IMR-90 (cell line): ENCODE measurements at regions not wholly inside any gene's neighbourhood (a gene's known extent, or its start where the extent isn't known, plus 50 kb on each side); places are given as distances from the start of the nearest gene placed in this dataset.

Source experiments
- CEBPB ChIP-seq: IDR thresholded peaks from 2 replicates; pipeline ENCODE4 v1.6.1; 2012; ENCODE audit warnings: low read depth, low read length, improper control_type of control experiment
- MXI1 ChIP-seq: IDR thresholded peaks from 2 replicates; pipeline ENCODE4 v1.6.1; 2012; ENCODE audit warnings: low read depth, mild to moderate bottlenecking, low read length, moderate library complexity, borderline replicate concordance
- POLR2A ChIP-seq: IDR thresholded peaks from 2 replicates; pipeline ENCODE4 v1.6.1; 2012; ENCODE audit warnings: mild to moderate bottlenecking, low read depth, low read length
- RAD21 ChIP-seq: IDR thresholded peaks from 2 replicates; pipeline ENCODE4 v1.6.1; 2012; ENCODE audit warnings: low read length, improper control_type of control experiment
- SMC3 ChIP-seq: fragments of 150-350 bp; IDR thresholded peaks from 2 replicates; pipeline ENCODE4 v1.6.1; 2016; ENCODE audit warnings: low read depth, mild to moderate bottlenecking, antibody characterized with exemption, low read length, moderate library complexity
- TF ChIP-seq, protein P1 (sequence below): conservative IDR thresholded peaks from 2 replicates; pipeline ENCODE4 v1.5.1; 2012; ENCODE audit warnings: mild to moderate bottlenecking, low read depth, low read length, improper control_type of control experiment

DNA sequence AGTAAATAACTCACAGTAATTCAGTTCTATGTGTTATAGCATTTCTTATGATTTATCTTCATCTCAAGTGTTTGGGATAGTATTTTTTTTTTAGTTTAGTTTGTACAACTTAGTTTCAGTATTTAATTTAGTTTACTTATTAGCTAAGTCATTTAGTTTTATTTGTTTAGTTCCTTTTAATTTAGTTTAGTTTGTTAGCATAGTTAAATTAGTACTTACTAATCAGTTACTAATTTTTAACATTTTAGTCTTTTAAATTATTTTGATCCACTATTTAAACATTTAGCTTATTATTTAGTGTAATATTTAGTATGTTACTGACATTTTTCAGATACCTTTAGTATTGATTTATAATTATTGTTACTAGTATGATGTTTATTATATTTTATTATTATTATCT, 85.2 kb upstream of the SIPA1L2 start:
- no peak for TF ChIP-seq POLR2A
- TF ChIP-seq, protein P1, sequence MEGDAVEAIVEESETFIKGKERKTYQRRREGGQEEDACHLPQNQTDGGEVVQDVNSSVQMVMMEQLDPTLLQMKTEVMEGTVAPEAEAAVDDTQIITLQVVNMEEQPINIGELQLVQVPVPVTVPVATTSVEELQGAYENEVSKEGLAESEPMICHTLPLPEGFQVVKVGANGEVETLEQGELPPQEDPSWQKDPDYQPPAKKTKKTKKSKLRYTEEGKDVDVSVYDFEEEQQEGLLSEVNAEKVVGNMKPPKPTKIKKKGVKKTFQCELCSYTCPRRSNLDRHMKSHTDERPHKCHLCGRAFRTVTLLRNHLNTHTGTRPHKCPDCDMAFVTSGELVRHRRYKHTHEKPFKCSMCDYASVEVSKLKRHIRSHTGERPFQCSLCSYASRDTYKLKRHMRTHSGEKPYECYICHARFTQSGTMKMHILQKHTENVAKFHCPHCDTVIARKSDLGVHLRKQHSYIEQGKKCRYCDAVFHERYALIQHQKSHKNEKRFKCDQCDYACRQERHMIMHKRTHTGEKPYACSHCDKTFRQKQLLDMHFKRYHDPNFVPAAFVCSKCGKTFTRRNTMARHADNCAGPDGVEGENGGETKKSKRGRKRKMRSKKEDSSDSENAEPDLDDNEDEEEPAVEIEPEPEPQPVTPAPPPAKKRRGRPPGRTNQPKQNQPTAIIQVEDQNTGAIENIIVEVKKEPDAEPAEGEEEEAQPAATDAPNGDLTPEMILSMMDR = no peak
- TF ChIP-seq MXI1 = no peak
- TF ChIP-seq RAD21 = no peak
- TF ChIP-seq SMC3 = no peak
- TF ChIP-seq CEBPB = no peak
